NCI-H526 (cell line): ENCODE measurements at regions not wholly inside any gene's neighbourhood (a gene's known extent, or its start where the extent isn't known, plus 50 kb on each side); places are given as distances from the start of the nearest gene placed in this dataset.

Experiments used
- DNase-seq, 2 experiments: peaks; one replicate each; lab custom pipeline; 2025; lab: John Stamatoyannopoulos, UW

GRCh38 chr6:113636357-113636824, 220.8 kb upstream of the MARCKS start:
- no peak for DNase-seq

DNA sequence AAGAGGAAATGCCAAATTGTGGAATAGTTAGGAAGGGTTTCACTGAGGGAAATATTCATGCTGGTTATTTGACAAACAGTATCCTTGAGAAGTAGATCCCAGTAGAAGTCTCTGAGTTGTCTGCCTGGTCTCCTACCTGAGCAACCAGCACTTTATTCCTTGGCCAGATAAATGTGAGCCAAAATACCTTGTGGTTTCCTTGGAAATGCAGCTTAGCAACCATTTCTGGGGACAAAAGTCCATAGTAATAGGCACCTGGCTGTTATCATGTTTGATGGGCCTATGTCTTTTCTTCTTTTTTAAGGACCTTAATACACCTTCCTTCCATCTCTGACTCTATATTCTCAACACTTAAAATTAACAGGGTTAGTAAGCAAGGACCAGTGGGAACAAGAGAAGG, 217.1 kb upstream of the MARCKS start:
- peak in 1 of 2 experiments; percentile 24 for DNase-seq

- peak; percentile 72 to 74 for DNase-seq
Measured at GRCh38 chr6:113642001-113642713, 215.0 kb upstream of the MARCKS start.

- peak; percentile 99 for DNase-seq
Measured at GRCh38 chr6:113642714-113643406, 214.3 kb upstream of the MARCKS start.

DNA sequence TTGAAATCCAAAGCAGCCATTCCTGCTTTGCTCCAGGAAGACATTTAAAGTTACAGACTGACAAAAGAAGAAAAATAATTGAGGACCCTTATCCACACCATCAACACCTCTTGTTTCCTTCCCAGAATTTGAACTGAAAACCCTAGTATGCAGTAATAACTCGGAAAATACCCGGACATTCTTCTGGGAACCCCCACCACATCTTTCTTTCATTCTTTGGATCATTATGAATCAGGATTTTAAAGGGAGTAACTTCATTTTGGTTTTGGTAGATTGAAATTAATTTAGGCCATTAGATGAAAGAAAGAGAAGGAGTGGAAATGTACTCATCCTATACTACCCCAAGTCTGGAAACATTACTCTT, 213.8 kb upstream of the MARCKS start:
- no peak for DNase-seq

DNA sequence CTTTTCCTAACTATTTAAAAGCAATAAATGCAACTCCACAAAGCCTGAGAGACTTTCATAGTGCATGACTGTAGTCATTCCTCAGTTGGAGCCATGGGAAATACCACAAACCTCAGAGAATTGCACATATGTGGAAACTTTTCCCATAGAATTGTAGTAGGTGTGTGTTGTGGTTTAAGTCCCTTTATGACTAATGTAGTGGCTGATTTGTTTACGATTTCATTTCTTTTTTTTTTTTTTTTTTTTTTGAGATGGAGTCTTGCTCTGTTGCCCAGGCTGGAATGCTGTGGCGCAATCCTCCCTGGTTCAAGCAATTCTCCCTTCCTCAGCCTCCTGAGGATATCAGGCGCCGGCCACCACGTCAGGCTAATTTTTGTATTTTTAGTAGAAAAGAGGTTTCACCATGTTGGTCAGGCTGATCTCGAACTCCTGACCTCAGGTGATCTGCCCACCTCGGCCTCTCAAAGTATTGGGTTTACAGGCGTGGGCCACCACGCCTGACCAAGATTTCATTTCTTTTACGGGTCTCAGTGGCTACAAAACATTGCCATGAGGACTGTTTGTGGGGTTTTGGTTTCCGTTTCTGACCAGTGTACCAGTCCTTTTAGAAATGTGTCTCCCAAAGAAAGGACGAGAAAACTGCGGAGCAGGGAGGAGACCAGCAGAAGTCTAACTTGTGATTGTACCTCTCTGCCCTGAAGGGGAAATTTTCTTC, 212.1 kb upstream of the MARCKS start:
- no peak for DNase-seq

- peak in 1 of 2 experiments; percentile 29 for DNase-seq
Measured at GRCh38 chr6:113645576-113645970, 211.6 kb upstream of the MARCKS start.

GRCh38 chr6:113645986-113646385, 211.2 kb upstream of the MARCKS start:
- no peak for DNase-seq

DNA sequence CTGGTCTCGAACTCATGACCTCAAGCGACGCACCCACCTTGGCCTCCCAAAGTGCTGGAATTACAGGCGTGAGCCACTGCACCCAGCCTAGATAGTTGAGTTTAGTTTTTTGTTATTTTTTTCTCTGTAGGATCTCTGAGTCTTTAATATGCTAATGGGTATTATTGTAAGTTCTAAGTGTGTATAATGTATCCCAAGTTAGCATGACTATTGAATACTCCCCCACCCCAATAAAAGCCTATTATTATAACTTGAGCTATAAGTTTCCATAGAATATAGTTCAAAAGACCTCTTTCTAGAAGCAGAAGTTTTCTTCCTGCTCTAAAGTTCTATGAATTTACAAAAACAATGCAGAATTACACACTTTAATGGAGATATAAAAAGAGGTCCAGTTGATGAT, 210.4 kb upstream of the MARCKS start:
- DNase-seq, result no peak

- DNase-seq, result no peak
Measured at GRCh38 chr6:113647143-113647889, 209.8 kb upstream of the MARCKS start.

GRCh38 chr6:113648698-113649097, 208.4 kb upstream of the MARCKS start:
- no peak for DNase-seq

GRCh38 chr6:113649276-113649675, 207.9 kb upstream of the MARCKS start:
- no peak for DNase-seq

GRCh38 chr6:113649880-113650609, 207.1 kb upstream of the MARCKS start:
- no peak for DNase-seq

GRCh38 chr6:113650610-113650979, 206.6 kb upstream of the MARCKS start:
- DNase-seq, result no peak

DNA sequence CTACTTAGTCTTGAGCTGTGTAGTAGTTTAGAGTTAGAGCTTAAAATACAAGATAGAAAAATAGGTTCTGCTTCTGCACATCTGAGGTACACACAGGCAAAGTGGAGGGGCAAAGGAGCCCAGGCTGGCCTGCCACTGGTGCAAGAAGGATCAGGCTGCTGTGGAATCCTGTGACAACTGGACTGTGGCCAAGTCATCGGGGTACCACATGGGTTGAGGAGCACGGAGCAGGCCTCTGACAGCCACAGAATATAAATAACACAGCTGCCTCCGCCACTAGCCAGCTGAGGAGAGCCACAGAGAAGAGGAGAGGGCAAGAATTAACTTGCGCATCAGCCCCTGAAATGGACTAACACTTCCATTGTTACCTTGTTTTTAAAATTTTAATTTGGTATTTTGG, 206.0 kb upstream of the MARCKS start:
- no peak for DNase-seq

GRCh38 chr6:113651920-113652319, 205.2 kb upstream of the MARCKS start:
- DNase-seq, result no peak

GRCh38 chr6:113653275-113653674, 203.9 kb upstream of the MARCKS start:
- no peak for DNase-seq

- DNase-seq, result no peak
Measured at GRCh38 chr6:113654396-113654795, 202.7 kb upstream of the MARCKS start.

GRCh38 chr6:113655761-113656160, 201.4 kb upstream of the MARCKS start:
- no peak for DNase-seq

DNA sequence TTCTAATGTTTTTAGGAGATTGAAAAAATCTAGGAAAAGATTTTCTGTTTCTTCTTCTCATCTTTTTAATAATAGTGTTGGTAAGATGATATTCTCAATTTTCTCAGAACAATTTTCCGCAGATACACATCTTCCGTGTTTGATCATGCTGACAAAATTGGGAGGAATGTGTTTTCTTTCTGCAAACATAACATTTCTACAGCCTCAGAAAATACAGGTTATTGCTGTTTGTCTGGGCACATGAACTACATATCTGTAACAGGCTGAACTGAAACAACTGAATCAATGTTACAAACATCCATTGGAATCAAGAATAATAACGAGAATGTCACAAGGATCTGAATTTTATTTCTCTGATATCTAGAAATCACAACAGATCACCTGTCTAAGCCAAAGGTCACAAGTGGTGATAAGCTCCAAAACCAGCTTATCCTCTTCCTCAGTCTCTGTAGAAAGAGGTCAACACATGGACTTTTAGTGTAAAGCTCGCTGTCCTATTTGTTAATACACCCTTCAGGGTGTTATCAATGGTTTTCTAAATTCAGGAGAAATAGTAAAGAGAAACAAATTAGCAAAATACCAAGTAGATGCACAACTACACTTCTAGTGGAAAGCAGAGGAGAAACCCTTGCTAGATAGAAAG, 197.3 kb upstream of the MARCKS start:
- no peak for DNase-seq

GRCh38 chr6:113660819-113661218, 196.3 kb upstream of the MARCKS start:
- no peak for DNase-seq
